Smooth muscle cell of the brain vasculature (primary cell): ENCODE measurements at regions not wholly inside any gene's neighbourhood (a gene's known extent, or its start where the extent isn't known, plus 50 kb on each side); places are given as distances from the start of the nearest gene placed in this dataset.

Experiments
- DNase-seq: peaks from one replicate; pipeline ENCODE4 v3.0.0-alpha.2; 2012; ENCODE audit warnings: low read depth, low spot score

- no peak for DNase-seq
Measured at GRCh38 chr7:85510287-85510686, 323.4 kb upstream of the SEMA3D start.

- DNase-seq = no peak
Measured at GRCh38 chr7:85509476-85509875, 322.6 kb upstream of the SEMA3D start.

DNA sequence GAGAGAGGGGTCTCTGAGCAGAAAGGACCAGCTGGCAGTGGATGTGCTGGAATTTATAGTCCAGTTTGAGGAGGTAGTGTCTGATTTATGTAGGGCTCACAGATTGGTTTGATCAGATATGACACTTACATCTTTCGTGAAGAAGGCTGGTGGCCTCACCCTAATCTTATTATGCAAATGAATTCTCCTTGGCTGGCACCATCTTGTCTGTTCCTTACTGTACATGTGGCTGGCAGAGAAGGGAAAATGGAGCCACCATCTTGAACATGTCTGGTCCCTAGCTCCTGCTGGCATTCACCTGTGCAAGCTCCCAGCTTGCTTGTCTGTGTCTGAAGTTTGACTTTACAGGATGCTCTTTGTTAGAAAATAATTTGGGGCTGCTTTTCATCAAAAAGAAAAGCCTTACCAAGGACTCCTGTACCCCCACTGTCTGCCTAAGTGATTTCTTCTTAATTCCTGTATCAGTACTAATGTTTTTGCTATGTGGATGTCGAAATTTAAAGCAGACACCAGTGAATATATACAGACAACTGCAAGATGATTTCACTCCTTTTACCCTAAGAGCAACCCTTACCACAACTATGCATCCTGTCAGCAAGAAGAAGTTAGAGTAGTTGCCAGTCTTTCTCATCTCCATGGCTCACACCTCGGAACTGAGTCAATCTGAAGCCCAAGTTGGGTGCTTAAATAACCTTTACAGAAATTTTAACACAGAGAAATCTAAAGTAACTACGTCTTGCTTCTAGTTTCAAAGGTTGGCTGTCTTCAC lies 322.0 kb upstream of the SEMA3D start:
- DNase-seq = no peak

GRCh38 chr7:85498031-85498430 lies 311.2 kb upstream of the SEMA3D start:
- no peak for DNase-seq

DNA sequence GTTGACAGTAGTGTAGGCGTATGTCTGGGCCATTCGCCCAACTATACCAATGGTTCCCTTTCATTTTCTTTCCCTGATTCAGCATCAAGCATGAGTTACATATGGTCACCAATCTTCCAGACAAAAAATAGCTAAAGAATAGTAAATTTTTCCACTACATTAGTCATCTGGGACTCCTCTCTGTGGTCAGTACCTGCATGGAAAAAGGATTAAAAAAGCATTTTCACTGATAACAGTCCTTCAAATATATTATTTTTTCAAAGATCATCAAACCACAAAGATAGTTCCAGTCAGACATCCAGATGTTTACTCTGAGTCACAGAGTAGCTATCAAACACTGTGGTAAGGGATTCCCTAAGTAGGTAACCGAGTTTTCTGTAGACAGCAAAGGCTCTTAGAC lies 302.6 kb upstream of the SEMA3D start:
- DNase-seq = no peak

GRCh38 chr7:85488406-85488805 lies 301.6 kb upstream of the SEMA3D start:
- no peak for DNase-seq

DNA sequence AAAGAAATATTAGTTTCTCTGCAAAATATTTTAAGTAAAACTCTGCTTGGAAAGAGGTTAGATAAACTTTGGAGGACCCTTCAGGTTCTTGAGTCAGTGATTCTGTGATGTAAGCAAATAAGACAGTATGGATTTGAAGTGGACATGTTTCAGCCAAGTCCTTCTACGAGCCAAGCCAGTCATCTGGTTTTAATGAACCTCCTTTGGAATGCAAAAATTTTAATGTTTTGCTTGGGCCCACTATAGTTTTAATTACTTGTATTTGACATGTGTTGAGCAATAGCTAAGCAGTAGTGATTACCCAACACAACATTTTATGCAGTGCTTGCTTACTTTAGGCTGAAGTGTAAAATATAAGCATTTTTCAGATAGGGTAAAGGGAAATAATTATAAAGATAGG lies 296.3 kb upstream of the SEMA3D start:
- no peak for DNase-seq

DNA sequence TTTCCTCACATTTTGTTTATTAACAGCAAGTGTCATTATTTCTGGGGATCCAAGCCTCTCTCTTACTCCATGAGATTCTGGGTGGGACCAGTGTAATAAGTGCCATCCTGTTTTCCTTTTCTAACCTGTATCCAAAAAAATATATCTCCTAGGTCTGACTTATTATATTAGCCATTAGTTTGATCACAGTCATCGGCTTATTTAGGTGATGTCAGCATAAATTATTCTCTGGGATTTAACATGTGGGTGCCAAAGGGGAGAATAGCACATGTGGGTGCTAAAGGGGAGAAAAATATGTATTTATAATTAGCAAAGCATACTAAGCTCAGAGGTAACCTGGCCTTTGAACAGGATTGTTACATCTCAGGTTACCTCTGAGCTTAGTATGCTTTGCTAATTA lies 293.8 kb upstream of the SEMA3D start:
- DNase-seq = no peak

DNA sequence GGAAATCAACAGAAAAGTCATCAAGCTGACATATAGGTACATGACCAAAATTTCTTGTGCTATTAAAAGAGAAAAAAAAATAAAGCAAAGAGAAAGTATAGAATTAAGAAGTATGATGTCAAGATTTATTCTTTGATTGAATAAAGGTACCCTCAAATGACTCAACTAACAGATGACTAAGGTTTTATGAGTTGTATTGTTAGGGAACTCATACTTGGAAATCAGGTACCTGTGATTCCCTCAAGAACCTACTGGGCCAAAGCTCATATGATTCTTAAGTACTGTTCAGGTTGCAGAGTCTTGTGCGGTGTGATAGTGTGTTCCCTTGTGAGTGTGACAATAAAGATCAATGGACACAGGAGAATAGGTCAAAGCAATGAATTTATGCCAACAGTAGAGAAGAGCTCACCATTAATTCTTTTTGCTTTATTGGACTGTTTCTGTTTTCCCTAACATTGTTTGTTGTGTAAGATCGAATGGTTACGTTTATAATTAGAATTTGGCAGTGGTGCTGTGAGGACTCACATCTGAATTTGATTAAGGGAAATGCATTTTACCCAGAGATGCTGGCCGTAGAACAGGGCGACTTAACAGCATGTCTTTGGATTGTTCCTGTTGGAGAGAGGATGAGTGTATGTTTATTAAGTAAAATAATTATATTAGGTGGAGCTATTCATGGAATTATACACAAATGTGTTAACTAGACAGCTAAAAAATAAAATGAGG lies 293.2 kb upstream of the SEMA3D start:
- no peak for DNase-seq

DNA sequence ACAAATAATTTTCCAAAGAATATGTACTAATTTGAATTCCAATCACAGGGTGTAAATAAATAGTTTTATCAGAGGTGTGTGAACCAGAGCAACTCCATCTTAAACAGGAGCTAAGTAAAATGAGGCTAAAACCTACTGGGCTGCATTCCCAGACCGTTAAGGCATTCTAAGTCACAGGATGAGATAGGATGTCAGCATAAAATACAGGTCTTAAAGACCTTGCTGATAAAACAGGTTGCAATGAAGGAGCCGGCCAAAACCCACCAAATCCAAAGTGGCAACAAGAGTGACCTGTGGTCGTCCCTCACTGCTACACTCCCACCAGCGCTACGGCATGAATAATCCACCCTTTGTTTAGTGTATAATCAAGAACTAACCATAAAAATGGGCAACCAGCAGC lies 291.7 kb upstream of the SEMA3D start:
- DNase-seq = no peak

GRCh38 chr7:85475476-85475875 lies 288.6 kb upstream of the SEMA3D start:
- no peak for DNase-seq

GRCh38 chr7:85475071-85475470 lies 288.2 kb upstream of the SEMA3D start:
- no peak for DNase-seq

DNA sequence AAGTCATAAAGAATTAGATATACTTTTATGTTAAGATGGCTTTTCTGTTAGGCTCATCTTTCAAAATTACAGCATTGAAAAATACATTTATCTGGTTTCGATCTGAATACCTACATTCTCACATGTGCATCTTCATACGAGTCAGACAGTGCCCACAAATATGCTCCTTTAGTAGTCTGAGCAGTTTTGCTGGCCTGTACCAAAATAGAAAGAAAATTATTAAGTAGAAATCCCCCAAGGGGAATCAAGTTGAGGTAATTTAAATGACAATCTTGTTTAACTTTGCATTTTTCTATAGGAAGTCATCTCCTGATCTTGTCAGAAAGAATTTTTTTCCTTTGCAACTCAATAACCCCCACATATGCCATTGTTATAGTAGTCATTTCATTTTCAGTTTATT lies 287.4 kb upstream of the SEMA3D start:
- DNase-seq = no peak

GRCh38 chr7:85471740-85472139 lies 284.9 kb upstream of the SEMA3D start:
- no peak for DNase-seq

- DNase-seq = no peak
Measured at GRCh38 chr7:85471307-85471706, 284.5 kb upstream of the SEMA3D start.

DNA sequence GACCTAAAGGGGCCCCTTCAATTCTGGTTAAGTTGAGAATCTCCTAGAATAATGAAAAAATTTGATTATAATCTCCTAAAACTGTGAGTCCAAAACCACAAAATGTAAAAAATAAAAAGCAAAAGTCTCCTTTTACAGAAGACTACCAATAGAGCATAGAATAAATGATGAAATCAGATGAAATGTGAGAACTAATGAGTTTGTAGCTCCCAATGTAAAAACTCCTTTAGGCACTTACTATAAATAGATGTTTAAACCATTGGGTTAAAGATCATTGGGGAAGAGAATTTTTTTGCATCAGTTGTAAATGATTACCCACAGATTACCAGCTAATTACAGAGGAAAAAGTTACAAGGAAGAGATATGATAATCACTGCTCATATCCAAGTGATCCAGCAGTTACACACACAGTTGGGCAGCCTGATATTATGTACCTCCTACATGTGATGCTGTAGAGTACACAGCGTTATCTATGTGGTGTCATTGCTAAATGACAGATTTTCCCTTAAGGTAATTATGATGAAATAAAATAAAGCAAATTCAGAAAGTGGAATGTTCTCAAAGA lies 282.7 kb upstream of the SEMA3D start:
- DNase-seq = no peak

- no peak for DNase-seq
Measured at GRCh38 chr7:85464042-85464651, 277.3 kb upstream of the SEMA3D start.

GRCh38 chr7:85462671-85463070 lies 275.8 kb upstream of the SEMA3D start:
- DNase-seq = no peak

DNA sequence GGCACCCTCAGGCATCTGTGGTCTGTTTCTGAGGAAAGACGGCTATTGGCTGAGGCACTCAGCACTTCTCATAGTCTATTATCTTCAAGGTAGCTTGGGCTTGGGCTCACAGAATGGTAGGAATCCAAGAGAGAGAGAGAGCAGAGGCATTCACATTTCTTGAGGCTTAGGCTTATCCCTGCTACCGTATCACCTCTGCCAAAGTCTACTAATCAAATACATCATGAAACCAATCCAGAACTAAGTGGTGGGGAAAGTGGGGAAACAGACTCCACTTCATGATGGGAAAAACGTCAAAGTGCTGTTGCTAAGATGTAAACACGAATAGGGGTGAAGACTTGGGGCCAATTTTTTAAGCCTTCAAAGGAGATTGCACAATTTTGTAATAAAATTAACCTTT lies 271.1 kb upstream of the SEMA3D start:
- no peak for DNase-seq

DNA sequence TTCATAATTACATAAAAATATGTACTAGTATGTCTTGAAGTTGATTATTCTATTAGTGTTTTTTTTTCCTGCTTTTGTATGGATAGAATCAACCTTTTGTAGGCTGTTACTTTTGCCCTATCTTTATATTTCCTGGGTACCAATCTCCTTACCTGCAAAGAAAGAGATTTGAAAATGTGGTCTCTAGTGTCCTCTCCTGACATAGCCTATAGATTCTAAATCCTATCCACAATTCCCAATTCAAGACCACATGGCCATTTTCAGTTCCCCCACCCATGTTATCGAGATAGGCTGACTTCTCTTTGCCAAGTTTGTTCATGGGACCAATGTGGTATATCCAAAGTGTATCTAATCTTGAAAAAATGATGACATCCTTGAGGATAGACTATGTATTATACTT lies 269.4 kb upstream of the SEMA3D start:
- DNase-seq = no peak

DNA sequence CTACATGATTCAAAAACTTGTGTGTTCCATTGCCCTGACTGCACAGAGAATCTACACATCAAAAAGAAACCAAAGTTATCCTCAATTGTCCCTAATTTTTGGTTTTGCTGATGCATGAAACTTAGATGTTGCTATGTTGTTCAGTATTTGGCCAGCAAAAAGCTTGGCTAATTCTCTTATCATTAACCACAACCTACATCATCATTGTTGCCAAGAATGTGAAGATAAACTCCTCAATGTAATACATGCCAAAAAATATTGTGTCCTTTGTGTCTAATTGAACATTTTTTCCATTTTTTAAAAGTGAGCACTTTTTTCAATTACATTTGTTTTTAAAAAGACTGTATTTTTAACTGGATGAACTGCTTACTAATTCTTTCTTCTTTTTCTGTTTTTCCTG lies 268.0 kb upstream of the SEMA3D start:
- no peak for DNase-seq

GRCh38 chr7:85452674-85453073 lies 265.8 kb upstream of the SEMA3D start:
- DNase-seq = no peak

DNA sequence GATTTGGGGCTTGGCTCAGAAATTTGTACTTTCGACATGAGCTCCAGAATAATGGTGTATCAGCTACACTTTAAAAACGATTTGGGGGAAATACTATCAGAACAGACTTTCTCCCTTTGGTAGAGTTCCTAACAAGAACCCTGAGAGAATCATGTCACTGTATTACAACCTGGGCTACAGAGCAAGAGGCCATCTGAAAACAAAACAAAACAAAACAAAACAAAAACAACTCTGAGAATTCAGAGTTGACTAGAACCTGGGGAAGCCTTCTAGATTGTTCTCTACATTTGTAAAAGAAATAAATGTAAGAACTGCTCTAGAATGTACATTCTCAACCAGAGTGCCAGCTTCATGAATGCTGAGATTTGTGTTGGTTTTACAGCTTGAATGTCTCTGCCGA lies 262.6 kb upstream of the SEMA3D start:
- DNase-seq = no peak
